Retina (tissue), 1 donor: ENCODE measurements at regions not wholly inside any gene's neighbourhood (a gene's known extent, or its start where the extent isn't known, plus 50 kb on each side); places are given as distances from the start of the nearest gene placed in this dataset.
A peak's percentile ranks its signal among the peaks of the same experiment; 100 is the strongest.

Experiments
- DNase-seq: peaks from one replicate; pipeline ENCODE4 v3.0.0-alpha.2; 2016

DNA sequence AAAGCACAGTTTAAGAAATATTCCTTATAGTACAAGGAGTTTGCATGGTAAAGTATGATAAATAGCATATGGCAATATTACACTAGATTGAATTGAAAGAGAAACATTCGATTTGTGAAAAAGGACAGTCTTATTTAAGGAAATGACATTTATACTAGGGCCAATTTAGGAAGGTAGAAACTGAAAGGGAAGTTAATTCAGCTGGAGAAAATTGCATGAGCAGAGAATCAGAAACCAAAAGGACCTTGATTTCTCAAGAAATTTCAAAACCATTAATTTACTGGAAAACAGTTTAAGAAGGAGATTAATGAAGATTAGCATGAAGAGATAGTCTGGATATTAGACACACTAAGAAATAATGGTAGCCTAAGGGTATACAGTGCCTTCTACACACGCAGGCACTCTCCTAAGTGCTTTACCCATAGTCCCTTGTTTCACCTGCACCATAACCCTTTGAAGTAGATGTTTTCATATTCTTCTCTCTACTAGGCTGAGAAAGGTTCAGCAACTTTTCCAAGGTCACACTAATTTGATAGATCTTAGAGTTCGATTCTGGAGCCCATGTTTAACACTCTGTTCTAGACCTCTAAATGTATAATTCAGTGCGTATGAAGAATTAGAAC lies 259.1 kb upstream of the SLIT2 start:
- no peak for DNase-seq

DNA sequence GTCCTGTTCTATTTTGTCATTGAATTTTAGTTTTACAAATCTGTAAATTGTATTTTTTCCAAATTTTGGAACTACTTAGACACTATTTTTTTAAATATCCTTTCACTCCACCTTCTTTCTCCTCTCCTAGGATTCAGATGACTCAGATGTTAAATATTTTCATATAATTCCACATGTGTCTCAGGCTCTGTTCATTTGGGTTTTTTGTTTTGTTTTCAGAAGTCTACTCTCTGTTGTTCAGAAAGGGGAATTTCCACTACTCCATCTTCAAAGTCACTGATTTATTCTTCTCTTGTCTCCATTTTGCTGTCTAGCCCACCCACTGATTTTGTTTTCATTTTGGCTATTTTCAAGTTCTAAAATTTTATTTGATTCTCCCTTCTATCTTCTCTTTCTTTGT lies 264.0 kb upstream of the SLIT2 start:
- DNase-seq, result no peak

DNA sequence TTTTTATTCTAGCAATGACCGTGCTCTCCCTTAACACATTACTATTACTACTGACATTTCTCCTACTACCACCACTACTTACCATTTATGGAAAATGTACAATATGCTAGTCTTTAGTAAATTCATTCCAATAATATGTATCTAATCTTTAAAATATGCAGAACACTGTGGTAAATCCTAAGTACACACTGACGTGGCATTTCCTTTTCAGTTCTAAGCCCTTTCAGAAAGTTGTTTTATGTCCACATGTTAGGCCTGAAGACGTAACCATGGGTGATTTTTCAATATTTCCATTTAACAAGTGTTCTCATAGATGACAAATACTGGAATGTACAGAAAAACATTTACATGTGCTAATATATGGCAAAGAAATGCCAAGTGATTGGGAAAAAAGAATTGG lies 268.6 kb upstream of the SLIT2 start:
- DNase-seq, result no peak

DNA sequence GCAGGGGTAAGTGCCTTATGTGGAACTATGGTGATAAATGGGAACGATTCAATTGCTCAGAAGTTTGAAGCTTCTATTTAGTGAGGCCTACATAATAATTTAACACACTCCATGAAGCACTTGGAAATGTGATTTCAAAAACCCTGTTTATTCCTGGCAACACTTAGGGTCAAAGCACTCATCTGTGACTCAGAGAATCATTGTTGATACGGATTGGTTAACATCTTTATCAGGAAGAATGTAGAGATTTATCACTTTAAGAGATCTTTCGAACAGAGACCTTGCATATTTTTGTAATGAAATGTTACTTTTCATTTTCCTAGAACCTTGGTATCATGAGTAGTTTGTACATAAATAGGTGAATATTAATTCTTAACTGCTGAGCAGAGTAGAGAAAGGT lies 269.1 kb upstream of the SLIT2 start:
- DNase-seq, result no peak

DNA sequence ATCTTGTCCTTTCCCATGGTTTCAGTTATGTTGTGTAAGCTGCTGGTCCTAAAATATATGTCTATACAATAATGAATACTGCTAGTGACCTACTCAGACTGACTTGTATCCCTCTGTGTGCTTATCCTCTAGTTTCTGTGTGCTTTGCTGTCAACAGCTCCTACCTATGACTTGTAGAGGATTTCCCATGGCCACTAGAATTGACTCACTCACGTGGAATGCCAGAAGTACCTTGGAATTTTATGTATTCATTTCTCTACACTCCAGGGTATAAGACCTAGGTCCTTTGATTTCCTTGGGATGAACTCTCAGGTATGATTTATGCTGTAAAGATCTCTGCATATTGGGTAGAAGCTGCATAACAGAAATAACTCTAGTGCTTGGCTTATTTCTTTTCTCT lies 279.9 kb upstream of the SLIT2 start:
- no peak for DNase-seq

DNA sequence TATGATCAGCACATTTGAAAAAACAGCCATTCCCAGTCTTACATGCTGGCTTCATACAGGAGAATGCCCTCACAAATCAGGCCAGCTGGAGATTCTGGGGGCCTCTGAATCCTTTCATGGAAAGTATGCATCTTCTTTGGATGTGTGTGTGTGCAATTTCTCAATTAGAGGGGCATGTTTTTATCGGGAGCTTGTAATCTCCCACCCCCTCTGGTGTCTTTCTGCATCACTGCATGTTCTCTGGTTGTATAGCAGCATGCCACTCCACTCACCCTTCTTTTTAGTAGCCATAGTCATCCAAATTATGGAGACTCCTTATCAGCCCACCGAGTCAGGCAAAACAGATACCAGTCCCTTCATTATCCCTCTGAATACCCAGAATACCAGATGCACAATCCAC lies 282.2 kb upstream of the SLIT2 start:
- no peak for DNase-seq

DNA sequence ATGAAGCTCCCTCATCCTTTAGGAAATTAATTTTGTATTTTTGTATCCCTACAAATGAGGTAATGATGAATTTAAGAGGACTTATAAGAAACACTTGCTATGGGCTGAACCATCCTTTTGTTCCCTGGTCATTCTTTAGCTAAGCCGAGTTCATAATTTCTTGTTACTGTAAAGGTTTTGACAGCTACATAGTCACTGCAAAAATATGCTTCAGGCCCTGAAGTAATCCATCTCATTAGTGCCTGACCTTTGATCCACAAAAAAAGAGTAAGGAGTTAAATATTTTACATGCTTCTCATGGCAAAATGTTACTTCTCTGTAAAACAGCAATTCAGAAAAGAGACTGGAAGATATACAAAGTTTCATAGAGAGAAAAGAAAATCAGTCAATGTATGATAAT lies 290.6 kb upstream of the SLIT2 start:
- peak; percentile 11 for DNase-seq

DNA sequence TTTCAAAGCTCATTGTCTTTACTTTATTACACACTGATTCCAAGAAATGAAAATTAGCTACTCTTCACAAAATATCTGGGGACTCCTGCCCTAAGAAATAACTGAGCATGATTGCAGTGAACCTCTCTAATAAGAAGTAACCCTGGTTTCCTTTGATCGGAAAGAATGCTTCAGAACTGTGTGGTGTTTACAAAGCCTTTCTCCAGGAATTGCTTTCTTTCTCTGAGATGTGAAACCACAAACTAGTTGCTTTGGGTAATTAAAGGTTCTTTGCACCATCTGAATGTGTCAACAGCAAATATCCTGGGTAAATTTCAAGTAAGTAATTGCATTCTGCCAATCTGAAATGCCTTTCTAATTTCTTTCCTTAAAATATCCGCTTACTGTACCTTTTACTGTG lies 292.9 kb upstream of the SLIT2 start:
- no peak for DNase-seq

DNA sequence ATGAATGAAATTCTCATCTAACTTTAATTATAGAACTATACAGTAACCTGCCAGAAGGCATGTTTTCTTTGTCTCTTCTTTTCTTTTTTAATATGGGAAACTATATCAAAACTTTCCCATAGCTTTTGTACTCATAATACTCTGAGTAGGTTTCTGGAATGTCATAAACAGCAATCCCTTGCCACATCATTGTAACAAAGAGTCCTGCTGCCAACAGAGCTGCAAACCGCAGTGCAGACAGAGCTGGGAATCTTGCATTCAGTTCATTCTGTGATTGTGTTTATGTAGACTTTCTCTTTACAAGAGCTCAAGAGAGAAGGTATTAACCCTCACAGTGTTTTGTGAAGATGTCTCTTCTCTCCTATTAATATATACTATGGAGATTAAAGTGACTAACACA lies 304.4 kb upstream of the SLIT2 start:
- no peak for DNase-seq

DNA sequence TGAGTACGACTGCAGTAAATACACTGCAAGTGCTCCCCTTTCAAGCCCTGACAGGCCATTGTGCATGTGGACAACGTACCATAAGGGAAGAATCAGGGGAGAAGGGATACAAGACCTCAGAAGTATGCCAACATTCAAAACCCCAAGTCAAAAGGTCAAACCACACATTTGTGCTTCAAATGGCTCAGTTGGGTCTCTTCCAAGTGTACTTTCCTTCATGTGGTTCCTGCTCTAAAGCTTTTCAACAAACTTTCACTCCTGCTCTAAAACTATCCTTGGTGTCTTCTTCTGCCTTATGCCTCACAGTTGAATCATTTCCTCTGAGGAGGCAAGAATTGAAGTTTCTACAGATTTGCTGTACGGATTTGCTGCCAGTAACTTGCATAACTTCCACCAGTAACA lies 305.7 kb upstream of the SLIT2 start:
- DNase-seq, result no peak

DNA sequence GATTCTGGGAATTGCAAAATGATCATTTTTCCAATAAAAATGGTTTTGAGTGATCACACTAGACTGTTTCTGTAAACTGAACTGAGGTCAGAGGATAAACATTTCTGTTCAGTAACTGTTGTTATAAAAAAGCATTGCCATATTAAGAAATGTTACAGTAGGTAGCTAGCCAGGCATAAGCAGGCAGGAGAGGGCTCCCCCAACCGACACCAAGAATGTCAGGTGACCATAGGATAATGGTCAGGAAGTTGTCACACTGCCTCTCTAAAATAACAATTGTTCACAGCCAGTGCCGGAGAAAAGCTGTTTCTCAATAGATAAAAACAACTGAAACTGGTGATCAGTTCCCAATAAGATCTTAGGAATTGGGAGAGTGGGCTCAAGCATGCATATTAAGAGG lies 306.2 kb upstream of the SLIT2 start:
- DNase-seq, result no peak

DNA sequence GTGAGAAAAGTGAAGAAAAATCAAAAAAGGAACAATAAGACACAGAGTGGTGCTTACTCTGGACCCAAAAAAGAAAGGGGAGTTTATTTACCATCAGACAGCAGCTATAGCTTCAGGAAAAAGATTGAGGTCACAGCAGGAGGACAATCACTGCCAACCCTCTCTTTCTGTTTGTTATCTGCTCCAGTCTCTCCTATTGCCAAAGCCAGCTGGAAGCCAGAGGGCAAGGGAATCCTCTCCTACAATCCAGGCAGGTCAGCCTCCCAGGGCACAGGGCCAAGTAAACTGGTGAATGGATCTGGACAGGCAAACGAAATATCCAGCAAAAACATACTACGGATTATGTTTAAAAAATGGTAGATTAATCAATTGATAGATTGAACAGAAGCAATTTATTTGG lies 306.9 kb upstream of the SLIT2 start:
- DNase-seq, result no peak

DNA sequence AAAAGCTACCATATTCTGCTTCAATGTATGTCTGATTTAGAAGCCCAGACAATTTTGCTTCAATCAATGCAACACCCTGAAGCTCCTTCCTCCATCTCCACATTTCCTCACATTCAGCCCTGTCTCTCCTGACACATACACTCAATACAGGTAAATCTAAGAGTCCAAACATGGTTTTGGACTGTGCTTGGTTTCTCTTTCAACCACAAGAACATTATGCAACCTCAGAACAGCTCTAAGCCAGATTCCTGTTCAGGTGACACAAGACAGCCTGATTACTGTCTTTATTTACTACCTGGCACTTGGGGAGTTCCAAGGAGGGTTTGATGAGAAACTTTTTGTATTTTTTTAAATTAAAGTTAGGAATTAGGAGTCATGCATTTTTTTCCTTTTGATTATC lies 307.5 kb upstream of the SLIT2 start:
- no peak for DNase-seq

DNA sequence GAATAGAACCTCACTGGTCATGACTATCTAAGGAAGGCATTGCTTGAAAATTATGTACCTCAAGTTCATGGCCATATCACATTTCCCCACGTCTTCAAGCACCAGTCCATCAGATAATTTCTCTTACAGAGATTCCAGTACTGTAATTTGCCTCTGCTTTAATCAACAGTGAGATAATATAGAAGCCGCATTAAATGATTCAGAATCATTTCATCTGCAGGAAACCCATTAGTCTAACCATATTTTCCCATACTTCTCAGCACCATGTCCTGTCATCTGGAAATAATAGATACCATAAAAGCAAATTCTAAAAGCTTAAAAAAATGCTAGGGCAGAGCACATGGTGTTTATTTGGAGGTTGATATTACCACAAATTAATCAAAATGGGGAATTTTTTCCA lies 310.3 kb upstream of the SLIT2 start:
- DNase-seq, result no peak

DNA sequence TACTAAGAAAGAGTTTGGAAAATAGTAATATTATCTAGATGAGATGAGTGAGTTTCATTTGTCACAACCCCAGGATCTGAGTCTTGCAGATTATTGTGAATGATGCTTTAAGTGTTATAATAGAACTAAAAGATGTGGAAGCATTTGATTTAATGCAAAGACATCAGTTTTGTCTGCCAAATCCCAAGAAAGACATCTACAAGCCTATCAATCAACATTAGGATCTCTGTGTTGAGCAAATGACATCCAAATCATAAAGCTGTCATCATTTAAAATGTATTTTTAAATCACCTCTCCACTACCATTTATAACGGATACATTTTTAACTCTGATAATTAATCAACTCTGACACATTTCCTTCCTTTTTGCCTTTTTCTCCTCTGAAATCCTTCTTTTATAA lies 310.8 kb upstream of the SLIT2 start:
- no peak for DNase-seq

DNA sequence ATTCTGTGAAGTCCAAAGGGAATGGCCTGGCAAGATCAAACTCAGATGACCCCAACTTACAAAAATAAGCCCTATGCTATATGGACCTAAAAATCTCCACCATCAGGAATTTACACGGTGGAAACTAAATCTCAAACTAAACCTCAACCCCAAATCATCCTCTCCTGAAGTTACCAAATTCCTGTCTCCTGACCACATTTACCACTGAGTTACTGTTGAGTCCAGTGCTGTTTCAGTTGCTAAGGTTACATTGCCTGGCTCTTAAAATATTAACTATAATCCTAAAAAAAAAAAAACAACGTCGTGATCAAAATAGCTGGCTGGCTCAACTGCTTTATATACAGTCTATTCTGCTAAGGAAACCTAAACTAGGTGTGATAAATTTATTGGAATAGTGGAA lies 315.2 kb upstream of the SLIT2 start:
- no peak for DNase-seq

DNA sequence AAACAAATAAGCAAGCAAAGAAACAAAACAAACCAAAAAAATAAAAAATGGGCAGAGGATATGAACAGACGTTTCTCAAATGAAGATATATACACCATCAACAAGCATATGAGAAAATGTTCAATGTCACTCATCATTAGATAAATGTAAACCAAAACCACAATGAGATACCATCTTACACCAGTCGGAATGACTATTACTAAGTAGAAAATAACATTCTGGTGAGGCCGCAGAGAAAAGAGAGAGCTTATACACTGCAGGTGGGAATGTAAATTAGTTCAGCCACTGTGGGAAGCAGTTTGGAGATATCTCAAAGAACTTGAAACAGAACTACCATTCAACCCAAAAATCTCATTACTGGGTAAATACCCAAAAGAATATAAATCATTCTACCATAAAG lies 321.0 kb upstream of the SLIT2 start:
- no peak for DNase-seq

DNA sequence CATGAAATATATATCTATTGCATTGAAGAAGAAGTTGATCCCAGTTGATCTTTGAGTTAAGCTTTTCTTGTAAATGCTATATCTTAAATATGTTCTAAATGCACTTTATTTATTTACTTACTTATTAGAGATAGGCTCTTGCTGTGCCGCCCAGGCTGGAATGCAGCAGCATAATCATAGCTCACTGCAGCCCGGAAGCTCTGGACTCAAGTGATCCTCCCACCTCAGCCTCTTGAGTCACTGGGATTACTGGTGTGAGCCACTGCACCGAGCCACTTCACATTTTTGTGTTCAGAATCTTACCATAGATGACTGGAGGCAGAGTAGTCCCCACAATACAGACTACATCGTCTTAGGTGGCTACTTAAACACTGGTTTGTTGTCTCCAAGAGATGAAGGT lies 324.3 kb upstream of the SLIT2 start:
- no peak for DNase-seq

DNA sequence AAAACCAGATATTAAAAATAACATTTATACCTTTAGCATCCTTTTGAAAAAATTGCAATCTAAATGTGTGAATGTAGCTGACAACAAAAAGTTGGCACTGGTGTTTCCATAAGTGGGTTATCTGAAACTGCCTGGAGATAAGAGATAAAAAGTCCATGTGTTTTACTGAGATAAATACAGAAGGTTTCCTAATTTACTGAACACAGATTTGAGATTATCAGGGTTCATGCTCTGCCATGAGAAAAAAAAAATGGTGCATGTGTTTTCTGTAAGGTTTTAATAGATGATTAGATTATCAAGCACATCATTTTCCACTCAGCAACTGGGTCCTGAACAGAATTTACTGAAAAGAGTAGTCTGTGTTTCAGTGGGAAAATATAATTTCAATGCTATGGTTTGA lies 326.2 kb upstream of the SLIT2 start:
- no peak for DNase-seq

DNA sequence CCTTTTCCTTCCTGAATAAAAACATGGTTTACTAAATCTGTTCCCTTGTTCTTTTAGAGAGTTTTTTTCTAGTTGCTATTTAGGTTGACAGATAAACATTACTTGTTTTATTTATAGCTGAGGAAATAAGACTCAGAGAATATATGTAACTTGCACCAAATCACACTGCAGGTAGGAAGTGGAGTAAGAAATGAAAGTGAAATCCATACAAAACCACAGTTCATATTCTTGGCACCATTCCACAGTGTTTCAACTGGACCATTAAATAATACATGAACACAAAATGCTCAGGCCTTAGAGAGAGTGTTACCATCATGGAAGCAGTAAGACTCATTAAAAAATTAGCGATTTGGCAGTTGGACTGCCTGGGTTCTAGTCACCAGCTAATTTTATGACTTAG lies 326.9 kb upstream of the SLIT2 start:
- no peak for DNase-seq

DNA sequence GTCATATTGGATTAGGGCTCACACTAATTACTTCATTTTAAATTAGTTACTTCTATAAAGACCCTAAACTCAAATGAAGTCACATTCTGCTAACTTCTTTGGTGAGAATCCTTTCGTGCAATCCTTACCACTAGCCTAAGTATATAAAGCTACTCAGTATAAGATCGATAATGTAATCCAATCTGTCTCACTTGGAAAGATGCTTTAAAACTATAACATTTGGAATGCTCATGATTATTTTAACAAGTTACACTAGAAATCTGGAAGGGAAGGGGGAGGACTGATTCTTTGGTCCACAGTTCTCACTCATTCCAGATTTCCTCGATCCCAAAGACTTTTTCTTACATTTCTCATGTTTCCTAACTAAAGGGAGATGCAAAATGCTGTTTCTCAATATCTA lies 336.4 kb upstream of the SLIT2 start:
- DNase-seq, result no peak

DNA sequence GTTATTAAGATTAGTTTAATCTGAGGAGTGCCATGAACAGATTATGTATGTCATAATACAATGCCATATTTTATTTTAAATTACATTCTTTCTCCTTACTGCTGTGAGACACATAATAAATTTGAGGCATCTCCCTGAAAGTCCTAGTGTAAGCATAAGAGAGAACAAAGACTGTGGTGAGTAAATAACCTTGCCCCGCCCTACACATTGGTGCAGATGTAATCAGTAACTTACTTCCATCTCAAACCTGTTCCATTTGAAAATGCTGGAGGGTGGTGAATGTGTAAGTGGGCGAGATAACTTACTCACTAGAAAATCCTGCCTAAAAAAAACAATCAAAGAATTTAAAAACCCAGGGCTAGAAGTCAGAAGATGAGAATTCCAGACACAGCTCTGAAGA lies 338.1 kb upstream of the SLIT2 start:
- no peak for DNase-seq

DNA sequence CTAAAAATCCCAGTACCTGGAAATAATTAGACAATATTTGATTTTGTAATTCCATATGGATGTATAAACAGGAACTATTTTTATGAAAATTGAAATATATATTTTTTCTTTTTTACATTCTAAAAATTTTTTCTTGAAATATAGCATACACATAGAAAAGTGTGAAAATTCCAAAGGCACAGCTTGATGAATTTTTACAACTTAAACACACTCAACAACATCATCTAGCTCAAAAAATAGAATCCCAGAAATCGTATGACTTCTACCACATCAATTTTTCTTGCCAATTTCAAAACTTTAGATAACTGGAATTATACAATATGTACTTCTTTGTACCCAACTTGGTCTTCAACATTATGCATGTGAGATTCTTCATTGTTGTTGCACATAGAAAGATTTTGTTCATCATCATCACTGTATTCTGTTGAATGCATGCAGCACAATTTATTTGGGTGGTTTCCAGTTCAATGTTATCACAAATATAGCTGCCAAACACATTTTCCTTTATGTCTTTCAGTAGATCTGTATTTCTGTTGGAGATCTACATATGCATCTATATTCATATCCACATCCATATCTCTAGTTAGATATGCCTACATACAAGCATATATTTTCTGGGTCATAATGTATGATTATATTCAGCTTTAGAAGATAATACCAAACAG lies 340.7 kb upstream of the SLIT2 start:
- no peak for DNase-seq

DNA sequence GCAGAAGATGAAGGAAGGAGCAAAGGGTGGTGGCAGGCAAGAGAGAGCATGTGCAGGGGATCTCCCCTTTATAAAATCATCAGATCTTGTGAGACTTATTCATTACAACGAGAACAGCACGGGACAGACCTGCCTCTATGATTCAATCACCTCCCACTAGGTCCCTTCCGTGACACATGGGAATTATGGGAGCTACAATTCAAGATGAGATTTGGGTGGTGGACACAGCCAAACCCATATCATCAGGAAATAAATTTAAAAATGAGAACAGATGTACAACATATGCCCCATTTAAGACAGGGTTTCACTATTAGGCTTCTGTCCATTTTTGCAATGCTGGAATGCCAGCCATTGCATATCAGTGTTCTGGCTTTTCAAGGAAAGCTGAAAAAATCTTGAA lies 346.7 kb upstream of the SLIT2 start:
- DNase-seq, result no peak

DNA sequence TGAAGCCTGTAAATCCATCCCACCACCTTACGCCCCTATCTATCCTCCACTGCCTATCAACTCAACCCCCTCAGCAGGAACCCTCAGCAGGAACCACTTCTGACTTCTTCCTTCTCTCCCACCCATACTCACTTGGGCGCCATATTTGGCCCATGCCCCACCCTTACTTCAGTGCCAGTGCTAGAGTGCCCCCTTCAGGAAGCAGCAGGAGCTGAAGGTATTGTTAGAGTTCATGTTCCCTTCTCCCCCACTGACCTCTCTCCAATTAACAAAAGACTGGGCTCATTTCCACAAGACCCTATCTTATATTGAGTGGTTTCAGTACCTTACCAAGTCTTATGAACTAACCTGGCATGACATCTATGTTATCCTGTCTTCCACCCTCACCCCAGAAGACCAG lies 363.1 kb upstream of the SLIT2 start:
- no peak for DNase-seq
